ENCODE measurements at regions not wholly inside any gene's neighbourhood (a gene's known extent, or its start where the extent isn't known, plus 50 kb on each side); places are given as distances from the start of the nearest gene placed in this dataset.
A peak's percentile ranks its signal among the peaks of the same experiment; 100 is the strongest.

GRCh38 chr3:13266005-13266404 lies 154.1 kb downstream of the NUP210 start:
- DNase-seq (ENCODE audit: low spot score): no peak

DNA sequence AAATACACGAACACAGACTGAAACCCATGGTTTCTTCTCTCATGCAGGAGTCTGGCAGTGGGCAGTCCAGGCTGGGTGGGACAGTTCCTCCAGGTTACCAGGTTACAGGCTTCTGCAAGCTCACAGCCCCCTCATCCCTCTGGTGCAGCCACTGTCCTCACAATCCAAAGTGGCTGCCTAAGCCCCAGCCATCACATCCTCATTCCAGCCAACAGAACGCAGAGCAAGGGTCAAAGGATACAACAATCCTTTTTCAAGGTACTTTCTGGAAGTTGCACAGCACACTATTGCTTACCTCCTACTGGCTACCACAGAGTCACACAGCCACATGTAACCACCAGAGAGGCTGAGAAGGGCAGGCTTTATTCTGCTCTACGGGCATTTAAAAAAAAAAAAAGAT lies 154.6 kb downstream of the NUP210 start:
- DNase-seq (ENCODE audit: low spot score): no peak

- DNase-seq (ENCODE audit: low spot score): no peak
These were observed 155.1 kb downstream of the NUP210 start for GRCh38 chr3:13265016-13265415.

DNA sequence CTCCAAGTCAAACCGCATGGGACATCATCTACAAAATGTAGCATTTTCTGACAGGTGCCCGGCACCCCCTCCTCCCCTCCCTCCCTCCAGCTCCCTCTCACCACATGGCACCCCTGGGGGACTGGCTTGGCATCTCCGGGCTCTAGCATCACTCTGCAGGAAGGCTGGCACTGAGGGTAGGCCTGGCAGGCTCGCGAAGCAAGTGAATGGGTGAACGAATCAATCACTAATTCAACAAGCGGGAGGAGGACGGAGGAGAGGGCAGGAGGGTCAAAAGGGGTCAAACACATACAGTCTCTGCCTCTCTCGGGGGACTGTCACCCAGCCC lies 155.7 kb downstream of the NUP210 start:
- DNase-seq (ENCODE audit: low spot score): no peak

DNA sequence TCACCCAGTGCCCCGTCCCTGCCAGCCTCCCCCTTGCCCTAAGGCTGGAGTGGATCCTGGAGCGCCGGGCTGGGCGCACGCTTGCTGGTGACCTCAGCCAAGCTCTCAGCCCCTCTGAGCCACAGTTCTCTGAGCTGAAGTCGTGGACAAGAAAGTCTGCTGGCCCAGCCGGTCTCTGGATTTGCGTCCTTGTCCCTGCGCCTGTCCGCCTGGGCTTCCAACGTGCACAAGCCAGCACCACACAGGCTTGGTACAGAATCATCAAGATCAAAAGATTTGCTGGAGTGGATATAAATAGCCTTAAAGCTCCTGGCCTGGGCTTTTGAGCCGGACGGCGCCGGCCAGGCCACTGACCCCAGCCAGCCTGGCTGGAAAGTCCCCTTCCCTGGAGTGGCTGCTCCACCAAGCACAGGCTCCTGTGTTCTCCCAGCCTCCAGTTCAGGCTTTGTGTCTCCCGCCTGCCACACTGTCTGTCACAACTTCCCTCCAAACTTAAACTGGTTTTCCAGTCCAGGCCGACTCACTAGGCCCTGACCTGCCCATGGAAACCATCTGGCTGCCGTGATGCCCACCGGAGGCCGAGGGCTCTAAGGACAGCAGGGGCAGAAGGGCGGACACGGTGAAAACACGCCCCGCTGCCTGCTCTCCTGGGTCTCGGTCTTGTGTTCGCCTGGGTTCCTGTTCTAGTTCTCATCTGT lies 156.2 kb downstream of the NUP210 start:
- DNase-seq (ENCODE audit: low spot score): no peak

GRCh38 chr3:13262493-13263211 lies 157.5 kb downstream of the NUP210 start:
- peak; percentile 23 for DNase-seq (ENCODE audit: low spot score)

- DNase-seq (ENCODE audit: low spot score): no peak
These were observed 158.2 kb downstream of the NUP210 start for GRCh38 chr3:13261892-13262291.

DNA sequence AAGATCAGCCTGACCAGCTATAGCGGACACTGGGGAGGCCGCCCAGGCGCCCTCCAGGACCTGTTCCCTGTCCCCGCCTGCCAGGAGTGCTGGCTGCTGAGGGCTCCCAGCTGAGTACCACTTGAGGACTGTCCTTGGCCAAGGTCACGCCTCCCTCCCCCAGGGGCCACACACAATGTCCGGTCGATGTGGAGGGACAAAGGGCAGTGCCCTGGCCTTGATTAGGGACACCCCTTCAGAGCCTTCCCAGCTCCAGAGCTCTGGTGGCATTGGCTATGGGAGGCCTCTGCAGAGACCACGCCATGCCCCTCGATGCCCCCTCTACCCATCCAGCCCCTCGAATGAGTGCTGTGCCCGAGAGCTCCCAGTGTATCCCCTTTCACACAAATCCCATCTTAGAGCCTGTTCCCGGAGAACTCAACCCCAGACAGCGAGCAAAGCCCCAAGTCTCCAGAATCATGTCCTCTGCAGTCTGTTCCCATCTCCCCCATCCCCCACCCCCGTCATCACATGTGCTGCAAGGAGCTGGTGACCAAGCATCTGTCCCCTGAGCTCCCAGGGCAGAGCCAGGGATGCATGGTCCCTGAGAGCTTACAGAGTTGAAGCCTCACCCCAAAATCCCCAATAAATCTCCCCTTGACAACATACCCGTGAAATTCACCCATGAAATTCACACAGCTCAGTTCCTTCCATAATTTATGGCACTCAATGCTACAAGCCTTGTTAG lies 158.9 kb downstream of the NUP210 start:
- no peak for DNase-seq (ENCODE audit: low spot score)

GRCh38 chr3:13260259-13261103 lies 159.6 kb downstream of the NUP210 start:
- no peak for DNase-seq (ENCODE audit: low spot score)

DNA sequence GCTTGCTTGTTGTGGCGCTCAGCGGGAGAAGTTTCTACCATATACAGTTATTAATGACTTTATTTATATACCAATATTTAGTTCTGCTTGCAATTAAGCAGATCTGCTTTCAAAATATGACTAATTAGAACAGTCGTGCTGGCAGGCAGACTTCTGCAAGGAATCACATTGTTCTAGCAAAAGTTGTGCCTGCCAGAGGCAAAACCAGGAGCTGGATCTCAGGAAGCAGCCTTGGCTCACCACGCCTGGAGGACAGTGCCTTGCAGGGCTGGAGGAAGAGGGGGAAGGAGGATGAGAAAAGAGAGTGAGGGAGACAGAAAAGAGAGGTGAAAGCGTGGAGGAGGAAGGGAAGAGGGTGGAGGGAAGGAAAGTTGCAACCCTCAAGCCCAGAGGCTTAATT lies 160.3 kb downstream of the NUP210 start:
- DNase-seq (ENCODE audit: low spot score): no peak

DNA sequence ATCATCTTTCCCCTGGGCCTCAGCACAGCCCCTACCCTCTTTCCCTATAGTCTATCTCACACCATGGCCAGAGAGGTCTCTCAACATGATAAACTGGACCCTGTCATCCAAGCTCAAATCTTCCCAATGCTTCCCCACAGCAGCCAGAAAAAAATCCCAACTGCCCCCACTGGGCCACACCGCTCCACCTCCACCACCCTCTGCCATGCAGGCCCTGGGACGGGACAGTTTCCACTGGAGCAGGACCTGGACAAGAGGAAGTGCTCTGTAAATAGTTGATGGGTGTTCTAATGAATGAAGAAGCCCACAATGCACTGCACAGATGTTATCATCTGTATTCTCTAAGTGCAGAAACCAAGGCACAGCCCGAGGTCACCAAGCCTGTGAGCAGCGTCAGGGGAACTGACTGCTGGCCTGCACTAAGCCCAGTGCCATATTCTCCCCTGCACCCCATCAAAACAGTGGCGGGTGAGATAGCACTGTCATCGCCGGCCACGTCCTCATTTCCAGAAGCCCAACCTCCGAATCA lies 161.1 kb downstream of the NUP210 start:
- DNase-seq (ENCODE audit: low spot score): no peak

DNA sequence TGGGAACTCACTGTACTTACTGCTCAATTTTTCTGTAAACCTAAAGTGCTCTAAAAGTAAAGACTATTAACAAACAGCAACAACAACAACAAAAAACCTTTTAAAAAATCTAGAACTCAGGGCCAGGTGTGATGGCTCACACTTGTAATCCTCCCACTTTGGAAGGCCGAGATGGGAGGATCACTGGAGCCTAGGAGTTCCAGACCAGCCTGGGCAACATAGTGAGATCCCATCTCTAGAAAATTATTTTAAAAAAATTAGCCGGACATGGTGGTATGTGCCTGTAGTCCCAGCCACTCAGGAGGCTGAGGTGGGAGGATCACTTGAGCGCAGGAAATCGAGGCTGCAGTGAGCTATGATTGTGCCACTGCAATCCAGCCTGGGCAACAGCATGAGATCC lies 161.8 kb downstream of the NUP210 start:
- no peak for DNase-seq (ENCODE audit: low spot score)

DNA sequence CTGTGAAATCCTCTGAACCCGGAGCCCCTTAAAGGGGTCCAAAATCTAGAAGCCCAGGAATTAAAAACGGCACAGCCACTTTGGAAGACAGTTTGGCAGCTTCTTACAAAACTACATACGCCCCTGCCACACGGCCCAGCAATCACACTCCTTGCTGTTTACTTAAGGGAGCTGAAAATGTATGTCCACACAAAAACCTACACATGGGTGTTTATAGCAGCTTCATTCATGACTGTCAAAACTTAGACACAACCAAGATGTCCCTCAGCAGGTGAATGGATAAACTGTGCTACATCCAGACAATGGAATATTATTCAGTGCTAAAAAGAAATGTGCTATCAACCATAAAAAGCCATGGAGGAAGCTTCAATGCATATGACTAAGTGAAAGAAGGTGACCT lies 162.5 kb downstream of the NUP210 start:
- no peak for DNase-seq (ENCODE audit: low spot score)

DNA sequence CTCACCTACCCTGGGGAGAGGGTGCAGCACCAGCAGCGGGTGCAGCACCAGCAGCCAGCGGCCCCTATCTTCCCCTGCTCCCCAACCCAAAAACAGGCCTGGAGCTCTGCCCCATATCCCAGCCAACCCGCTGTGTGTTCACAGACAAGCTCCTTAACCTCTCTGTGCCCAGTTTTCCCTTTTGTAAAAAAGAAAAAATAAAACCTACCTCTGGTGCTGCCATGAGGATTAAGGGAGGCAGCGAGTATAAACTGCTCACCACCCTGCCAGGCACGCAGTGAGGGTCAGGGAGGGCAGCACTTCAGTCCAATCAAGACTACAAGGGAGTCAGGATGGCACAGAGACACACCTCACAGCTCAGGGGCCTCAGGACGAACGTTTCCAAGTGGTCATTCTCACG lies 163.3 kb downstream of the NUP210 start:
- no peak for DNase-seq (ENCODE audit: low spot score)

DNA sequence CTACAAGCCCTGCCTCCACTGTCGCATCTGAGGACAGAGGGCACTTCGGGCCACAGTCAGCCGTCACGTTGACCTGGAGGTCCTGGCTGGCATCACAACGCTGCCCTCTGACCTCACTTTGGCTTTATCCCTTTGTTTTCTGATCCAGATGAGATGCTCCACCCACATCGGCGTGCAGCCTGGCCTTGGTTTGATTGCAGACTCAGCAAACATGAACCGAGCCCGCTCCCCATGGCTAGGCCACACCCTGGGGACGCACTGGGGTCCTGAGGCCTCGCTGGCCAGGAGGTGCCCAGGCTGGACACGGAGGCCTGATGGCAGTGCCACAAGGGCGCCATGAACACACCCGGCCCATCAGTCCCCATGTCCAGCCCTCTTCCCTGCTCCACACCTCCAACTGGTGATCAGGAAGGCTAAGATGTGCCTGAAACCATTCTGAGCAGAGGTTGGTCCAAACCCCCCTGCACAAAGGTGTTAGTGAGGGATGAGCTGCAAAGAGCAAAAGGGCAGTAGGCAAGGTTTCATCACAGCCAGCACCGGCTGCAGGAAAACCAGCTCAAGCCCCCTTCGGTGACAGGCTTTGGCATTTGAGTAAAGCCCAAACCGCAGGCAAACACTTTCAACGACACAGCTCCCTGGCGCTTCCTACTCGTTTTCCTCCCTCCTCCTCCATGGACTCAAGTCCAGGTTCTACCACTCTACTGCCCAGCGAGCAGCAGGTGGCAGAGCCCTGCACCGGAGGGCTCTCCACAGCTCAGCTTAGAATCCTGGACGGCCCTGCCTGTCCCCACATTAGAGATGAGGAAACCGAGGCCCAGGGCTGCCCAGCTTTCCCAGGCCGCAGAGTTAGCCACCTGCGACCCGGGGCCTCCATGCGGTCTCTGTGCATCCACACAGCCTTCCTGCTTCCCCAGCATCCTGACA lies 165.8 kb downstream of the NUP210 start:
- DNase-seq (ENCODE audit: low spot score): no peak

GRCh38 chr3:13253208-13253937 lies 166.7 kb downstream of the NUP210 start:
- no peak for DNase-seq (ENCODE audit: low spot score)

GRCh38 chr3:13252207-13252606 lies 167.9 kb downstream of the NUP210 start:
- DNase-seq (ENCODE audit: low spot score): no peak

DNA sequence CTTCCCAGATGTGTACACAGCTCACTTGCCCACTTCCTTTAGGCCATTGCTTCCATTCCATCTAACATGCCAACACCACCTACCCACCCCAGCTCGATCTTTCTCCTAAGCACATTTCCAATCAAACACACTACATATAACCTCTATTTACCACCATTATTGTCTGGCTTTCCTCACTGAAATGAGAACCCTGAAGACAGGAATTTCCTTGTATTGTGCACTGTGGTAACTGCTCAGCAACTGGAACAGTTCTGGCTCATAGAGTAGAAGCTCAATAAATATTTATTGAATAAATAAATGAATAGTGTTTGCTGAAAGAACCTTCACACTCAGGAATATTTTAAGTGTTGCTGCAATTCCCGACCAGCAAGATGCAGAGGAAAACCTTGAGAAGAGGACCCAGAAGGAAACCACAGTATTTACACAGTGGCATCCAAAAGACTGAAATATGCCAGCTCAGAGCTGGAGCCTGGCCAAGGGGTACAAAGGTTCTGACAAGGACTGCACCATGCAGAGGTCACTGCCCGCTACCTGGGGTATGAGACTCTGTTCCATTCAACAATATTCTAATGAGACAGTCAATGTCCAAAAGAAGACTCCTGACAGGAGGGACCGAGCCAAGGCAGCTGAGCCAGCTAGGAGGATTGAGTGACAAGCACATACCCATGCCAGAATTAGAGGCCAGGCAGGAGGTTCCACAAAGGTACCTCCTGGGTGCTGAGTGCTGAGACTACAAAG lies 168.8 kb downstream of the NUP210 start:
- no peak for DNase-seq (ENCODE audit: low spot score)

GRCh38 chr3:13249664-13250390 lies 170.3 kb downstream of the NUP210 start:
- no peak for DNase-seq (ENCODE audit: low spot score)
